H1 (cell line): ENCODE measurements at regions not wholly inside any gene's neighbourhood (a gene's known extent, or its start where the extent isn't known, plus 50 kb on each side); places are given as distances from the start of the nearest gene placed in this dataset.

Source experiments
- CTCF ChIA-PET: fragments of 300-600 bp; sonication (Branson Sonifier 250); formaldehyde crosslinking; loops from one replicate; lab custom pipeline; 2021; ENCODE audit not compliant: partially characterized antibody; lab: Charles Lee
- POLR2A ChIA-PET: fragments of 300-600 bp; sonication (Branson Sonifier 250); formaldehyde crosslinking; loops from one replicate; lab custom pipeline; 2021; ENCODE audit warnings: inconsistent platforms; ENCODE audit not compliant: partially characterized antibody; lab: Charles Lee
- DNase-seq, 2 experiments: peaks; one replicate each; pipeline versions ENCODE4 v3.0.0 to v3.0.0-alpha.2; 2010 to 2022; ENCODE audit warnings: low spot score in 2 of 2, low read depth in 1 of 2, mixed read lengths in 1 of 2
- FAIRE-seq: peaks from 2 replicates; lab custom pipeline; 2011; peaks lifted over from hg19 to GRCh38; lab: Jason Lieb, UNC
- H2AFZ ChIP-seq: 2 replicates; pipeline ENCODE4 v1.8.1; 2012; ENCODE audit warnings: low read length, inconsistent platforms
- H2AK5ac ChIP-seq: 2 replicates; pipeline ENCODE4 v1.6.1; 2013; ENCODE audit warnings: low read depth, low read length
- H2BK120ac ChIP-seq: replicated peaks from 2 replicates; pipeline ENCODE3; 2013; ENCODE audit warnings: low read depth, low read length, inconsistent platforms
- H2BK12ac ChIP-seq: 2 replicates; pipeline ENCODE4 v1.6.1; 2013; ENCODE audit warnings: low read depth, low read length
- H2BK15ac ChIP-seq: 2 replicates; pipeline ENCODE4 v1.6.1; 2013; ENCODE audit warnings: low read length
- H2BK20ac ChIP-seq: 2 replicates; pipeline ENCODE4 v1.6.1; 2013; ENCODE audit warnings: low read length
- H2BK5ac ChIP-seq: 2 replicates; pipeline ENCODE4 v1.6.1; 2013; ENCODE audit warnings: low read depth, low read length
- H3K14ac ChIP-seq: 2 replicates; pipeline ENCODE4 v1.6.1; 2013; ENCODE audit warnings: inconsistent platforms; ENCODE audit not compliant: insufficient read length
- H3K18ac ChIP-seq: 2 replicates; pipeline ENCODE4 v1.6.1; 2013; ENCODE audit warnings: low read length; ENCODE audit errors: extremely low read depth
- H3K23ac ChIP-seq: 2 replicates; pipeline ENCODE4 v1.6.1; 2013; ENCODE audit warnings: inconsistent platforms; ENCODE audit not compliant: insufficient read length
- H3K23me2 ChIP-seq: 2 replicates; pipeline ENCODE4 v1.6.1; 2013; ENCODE audit warnings: low read depth, low read length
- H3K27ac ChIP-seq: 2 replicates; pipeline ENCODE4 v1.6.1; 2011; ENCODE audit warnings: low read depth, low read length, inconsistent platforms
- H3K27me3 ChIP-seq, 4 experiments: replicated peaks in 1 of 4; 1 replicate in 1 of 4; 2 replicates in 3 of 4; pipeline versions ENCODE4 v1.6.1 to v1.8.1; 2011 to 2013; ENCODE audit warnings: low read length in 3 of 4, mild to moderate bottlenecking in 3 of 4, inconsistent platforms in 2 of 4, mixed read lengths in 2 of 4, moderate library complexity in 1 of 4; ENCODE audit not compliant: control insufficient read depth in 3 of 4, insufficient read depth in 3 of 4; ENCODE audit errors: extremely low read depth in 1 of 4
- H3K36me3 ChIP-seq, 4 experiments: 2 replicates each; pipeline versions ENCODE4 v1.6.1 to v1.8.1; 2011 to 2013; ENCODE audit warnings: mild to moderate bottlenecking in 4 of 4, low read length in 3 of 4, moderate library complexity in 2 of 4, control low read depth in 1 of 4, inconsistent platforms in 1 of 4; ENCODE audit not compliant: insufficient read depth in 4 of 4, control insufficient read depth in 2 of 4
- H3K4ac ChIP-seq: replicated peaks from 2 replicates; pipeline ENCODE3; 2013; ENCODE audit warnings: low read length, low read depth, mixed read lengths, inconsistent platforms; ENCODE audit not compliant: insufficient read length
- H3K4me1 ChIP-seq, 4 experiments: replicated peaks in 1 of 4; 1 replicate in 1 of 4; 2 replicates in 3 of 4; pipeline versions ENCODE4 v1.6.1 to v1.8.1; 2011 to 2013; ENCODE audit warnings: low read length in 3 of 4, inconsistent platforms in 2 of 4, mixed read lengths in 1 of 4; ENCODE audit not compliant: insufficient read depth in 4 of 4, control insufficient read depth in 3 of 4
- H3K4me2 ChIP-seq, 2 experiments: 2 replicates each; pipeline versions ENCODE4 v1.6.1 to v1.8.1; 2011 to 2013; ENCODE audit warnings: low read depth in 2 of 2, low read length in 2 of 2, control low read depth in 1 of 2, inconsistent platforms in 1 of 2, mild to moderate bottlenecking in 1 of 2; ENCODE audit not compliant: insufficient read depth in 1 of 2
- H3K4me3 ChIP-seq, 4 experiments: fragments of 200-600, 300-600 bp in 1 of 4; sonication (generic), shearing (Covaris generic), sonication (Bioruptor Twin) in 1 of 4; 2 replicates each; pipeline versions ENCODE4 v1.5.1 to v1.8.1; 2011 to 2016; ENCODE audit warnings: low read length in 4 of 4, low read depth in 3 of 4, control low read depth in 2 of 4, inconsistent platforms in 2 of 4, mild to moderate bottlenecking in 2 of 4, mixed read lengths in 1 of 4, moderate library complexity in 1 of 4; ENCODE audit not compliant: insufficient read depth in 2 of 4; ENCODE audit errors: extremely low read depth in 1 of 4
- H3K56ac ChIP-seq: replicated peaks from 2 replicates; pipeline ENCODE3; 2013; ENCODE audit warnings: low read depth, mild to moderate bottlenecking, mixed read lengths, low read length, inconsistent platforms; ENCODE audit not compliant: insufficient read length
- H3K79me1 ChIP-seq: 2 replicates; pipeline ENCODE4 v1.6.1; 2013; ENCODE audit warnings: low read depth, low read length, control low read depth
- H3K79me2 ChIP-seq, 2 experiments: 2 replicates each; pipeline versions ENCODE4 v1.6.1 to v1.8.1; 2012 to 2013; ENCODE audit warnings: low read length in 2 of 2, mild to moderate bottlenecking in 2 of 2, inconsistent platforms in 1 of 2; ENCODE audit not compliant: insufficient read depth in 2 of 2, control insufficient read depth in 1 of 2
- H3K9ac ChIP-seq, 4 experiments: replicated peaks in 1 of 4; 1 replicate in 1 of 4; 2 replicates in 3 of 4; pipeline versions ENCODE4 v1.6.1 to v1.8.1; 2011 to 2013; ENCODE audit warnings: low read depth in 3 of 4, low read length in 3 of 4, control low read depth in 2 of 4, mild to moderate bottlenecking in 2 of 4, moderate library complexity in 2 of 4, inconsistent platforms in 1 of 4; ENCODE audit errors: extremely low read depth in 1 of 4
- H3K9me3 ChIP-seq, 2 experiments: 2 replicates each; pipeline versions ENCODE4 v1.6.1 to v1.8.1; 2012 to 2013; ENCODE audit warnings: mild to moderate bottlenecking in 2 of 2, moderate library complexity in 2 of 2, control low read depth in 1 of 2, inconsistent platforms in 1 of 2, low read depth in 1 of 2, low read length in 1 of 2, mixed read lengths in 1 of 2; ENCODE audit not compliant: insufficient read depth in 2 of 2
- H4K20me1 ChIP-seq, 2 experiments: replicated peaks in 1 of 2; 2 replicates each; pipeline versions ENCODE3 to v1.8.1; 2011 to 2013; ENCODE audit warnings: inconsistent platforms in 2 of 2, low read length in 2 of 2, mild to moderate bottlenecking in 1 of 2; ENCODE audit not compliant: insufficient read depth in 2 of 2, control insufficient read depth in 1 of 2
- H4K5ac ChIP-seq: 2 replicates; pipeline ENCODE4 v1.6.1; 2013; ENCODE audit warnings: low read length, low read depth, mixed read lengths, inconsistent platforms; ENCODE audit not compliant: insufficient read length
- H4K8ac ChIP-seq: 2 replicates; pipeline ENCODE4 v1.8.0; 2013; ENCODE audit warnings: mild to moderate bottlenecking, moderate library complexity, low read length, inconsistent platforms; ENCODE audit not compliant: insufficient read depth; ENCODE audit errors: extremely low read depth
- H4K91ac ChIP-seq: replicated peaks from 2 replicates; pipeline ENCODE3; 2013; ENCODE audit warnings: low read length, mixed read lengths, inconsistent platforms; ENCODE audit not compliant: insufficient read length
- BACH1 ChIP-seq: IDR thresholded peaks from 2 replicates; pipeline ENCODE4 v1.6.1; 2012; ENCODE audit warnings: low read length, improper control_type of control experiment
- CBX5 ChIP-seq: fragments of 300-800, 300-1000 bp; sonication (generic); IDR thresholded peaks from 2 replicates; pipeline ENCODE4 v1.7.1; 2016; ENCODE audit warnings: antibody characterized with exemption, low read length, low read depth
- CBX8 ChIP-seq: fragments of 300-800, 300-1000 bp; sonication (generic); IDR thresholded peaks from 2 replicates; pipeline ENCODE4 v1.7.1; 2016; ENCODE audit warnings: low read depth, low read length, borderline replicate concordance
- SAP30 ChIP-seq: fragments of 300-600 bp; sonication (generic); IDR thresholded peaks from 2 replicates; pipeline ENCODE4 v1.7.1; 2012; ENCODE audit warnings: low read length, moderate library complexity, mild to moderate bottlenecking, inconsistent platforms; ENCODE audit not compliant: insufficient read depth, insufficient replicate concordance

- H3K14ac ChIP-seq, result no peak overlapping the region
- no peaks in the 10 kb centered on the region for H3K9me3 ChIP-seq
- H3K79me2 ChIP-seq, result no peaks in the 10 kb centered on the region
- no peak overlapping the region for H2BK5ac ChIP-seq
- H3K23ac ChIP-seq, result no peak overlapping the region
- no peak overlapping the region for H3K4me3 ChIP-seq
- no peak overlapping the region for H3K56ac ChIP-seq
- no peaks in the 10 kb centered on the region for H3K36me3 ChIP-seq
- H3K4ac ChIP-seq, result no peak overlapping the region
- FAIRE-seq, result no peak
- no peak overlapping the region for H3K4me2 ChIP-seq
- H3K23me2 ChIP-seq, result no peaks in the 10 kb centered on the region
- no peak overlapping the region for H4K5ac ChIP-seq
- no peak overlapping the region for H2AFZ ChIP-seq
- no peak overlapping the region for H3K9ac ChIP-seq
- no peaks in the 10 kb centered on the region for H4K20me1 ChIP-seq
- H2BK20ac ChIP-seq, result no peak overlapping the region
- H2BK12ac ChIP-seq, result no peak overlapping the region
- DNase-seq, result no peak
- no peak overlapping the region for H2BK120ac ChIP-seq
- H3K4me1 ChIP-seq, result no peaks in the 10 kb centered on the region
- H3K27ac ChIP-seq, result no peak overlapping the region
- no peaks in the 10 kb centered on the region for H3K27me3 ChIP-seq
- no peaks in the 10 kb centered on the region for H3K79me1 ChIP-seq
- CTCF ChIA-PET, result interaction anchor here (0.6 kb wide), 1 partner anchor 788 kb away, joined by 3 read pairs; no protein-coding TSS in a partner anchor
- no peak overlapping the region for H3K18ac ChIP-seq
- POLR2A ChIA-PET, result no interaction called here
- no peak overlapping the region for H4K91ac ChIP-seq
- H2BK15ac ChIP-seq, result no peak overlapping the region
- no peak overlapping the region for H2AK5ac ChIP-seq
- H4K8ac ChIP-seq, result no peak overlapping the region
- TF ChIP-seq CBX5 (no peak), SAP30 (no peak), BACH1 (no peak), CBX8 (no peak)
These were observed 470.9 kb downstream of the TTLL7 start for GRCh38 chr1:83527987-83528386.
